ACHN (cell line): ENCODE measurements at regions not wholly inside any gene's neighbourhood (a gene's known extent, or its start where the extent isn't known, plus 50 kb on each side); places are given as distances from the start of the nearest gene placed in this dataset.

ENCODE experiments used
- DNase-seq: peaks from one replicate; pipeline ENCODE4 v3.0.0-alpha.2; 2015
- in situ Hi-C: cut with HindIII; loops from 2 replicates; pipeline ENCODE4 v1.10.0; 2017; ENCODE audit warnings: low sequenced_read_pairs, low pct_ligation_motif_present, low pct_unique_long_range_greater_than_20kb

- DNase-seq, result no peak
- in situ Hi-C loops, result no loop called here
Measured at GRCh38 chr1:5651964-5652821, 340.0 kb downstream of the NPHP4 start.

- no peak for DNase-seq
- in situ Hi-C loops, result no loop called here
Measured at GRCh38 chr1:5651473-5651872, 340.8 kb downstream of the NPHP4 start.

- DNase-seq, result no peak
- in situ Hi-C loops, result no loop called here
Measured at GRCh38 chr1:5651027-5651410, 341.2 kb downstream of the NPHP4 start.

GRCh38 chr1:5650283-5651026 lies 341.8 kb downstream of the NPHP4 start:
- in situ Hi-C loops, result no loop called here
- no peak for DNase-seq

GRCh38 chr1:5649795-5650194 lies 342.4 kb downstream of the NPHP4 start:
- in situ Hi-C loops, result no loop called here

GRCh38 chr1:5649166-5649551 lies 343.1 kb downstream of the NPHP4 start:
- in situ Hi-C loops, result no loop called here
- no peak for DNase-seq

More at GRCh38 chr1:5649795-5650194, 342.4 kb downstream of the NPHP4 start:
- DNase-seq, result no peak

GRCh38 chr1:5648410-5649165 lies 343.6 kb downstream of the NPHP4 start:
- in situ Hi-C loops, result no loop called here
- DNase-seq, result no peak

GRCh38 chr1:5647234-5647633 lies 345.0 kb downstream of the NPHP4 start:
- in situ Hi-C loops, result no loop called here
- no peak for DNase-seq

- in situ Hi-C loops, result no loop called here
- no peak for DNase-seq
Measured at GRCh38 chr1:5646486-5647149, 345.6 kb downstream of the NPHP4 start.

GRCh38 chr1:5645929-5646328 lies 346.3 kb downstream of the NPHP4 start:
- DNase-seq, result no peak
- in situ Hi-C loops, result no loop called here

GRCh38 chr1:5645135-5645399 lies 347.2 kb downstream of the NPHP4 start:
- in situ Hi-C loops, result no loop called here

GRCh38 chr1:5644281-5645134 lies 347.7 kb downstream of the NPHP4 start:
- DNase-seq, result no peak
- in situ Hi-C loops, result no loop called here

More at GRCh38 chr1:5645135-5645399, 347.2 kb downstream of the NPHP4 start:
- DNase-seq, result no peak

GRCh38 chr1:5643360-5644107 lies 348.7 kb downstream of the NPHP4 start:
- no peak for DNase-seq
- in situ Hi-C loops, result no loop called here

GRCh38 chr1:5640845-5641244 lies 351.4 kb downstream of the NPHP4 start:
- in situ Hi-C loops, result no loop called here
- no peak for DNase-seq

- in situ Hi-C loops, result no loop called here
- DNase-seq, result no peak
Measured at GRCh38 chr1:5639106-5639722, 353.0 kb downstream of the NPHP4 start.

- no peak for DNase-seq
- in situ Hi-C loops, result no loop called here
Measured at GRCh38 chr1:5638582-5638981, 353.6 kb downstream of the NPHP4 start.

GRCh38 chr1:5637171-5637570 lies 355.1 kb downstream of the NPHP4 start:
- peak; percentile 16 for DNase-seq
- in situ Hi-C loops, result no loop called here
